ENCODE measurements at regions not wholly inside any gene's neighbourhood (a gene's known extent, or its start where the extent isn't known, plus 50 kb on each side); places are given as distances from the start of the nearest gene placed in this dataset.

GRCh38 chr1:164914208-164914607, 355.2 kb downstream of the PBX1 start:
- no peak for ATAC-seq
- Mint-ChIP-seq H3K27me3 (ENCODE audit: insufficient read depth, low read depth, poor library complexity) (peaks cover 3% of the 10 kb centered on the region), H3K36me3 (ENCODE audit: low read depth) (no peaks in the 10 kb centered on the region), H3K9me3 (no peaks in the 10 kb centered on the region), H3K27ac (no peak overlapping the region), H3K4me3 (no peak overlapping the region), H3K4me1 (peaks cover 2% of the 10 kb centered on the region)
- H3K4me2 ChIP-seq = no peak overlapping the region
- no peaks in the 10 kb centered on the region for H3K36me3 ChIP-seq (ENCODE audit: insufficient read depth)
- no peak overlapping the region for H3K4me3 ChIP-seq
- no peak overlapping the region for H3K27ac ChIP-seq (ENCODE audit: low read depth)
- H4K20me1 ChIP-seq (replicated peaks; ENCODE audit: insufficient read depth) = no peaks in the 10 kb centered on the region
- no peak for DNase-seq (ENCODE audit: low spot score)
- H2AFZ ChIP-seq = no peak overlapping the region
- no peaks in the 10 kb centered on the region for H3K9me2 ChIP-seq (ENCODE audit: insufficient read depth)
- H3F3A ChIP-seq (replicated peaks; ENCODE audit: low read depth) = no peaks in the 10 kb centered on the region
- H3K79me2 ChIP-seq (replicated peaks; ENCODE audit: insufficient read depth) = no peaks in the 10 kb centered on the region
- TF ChIP-seq ZNF114 (CRISPR knock-in tag; IDR thresholded peaks at IDR 0.05) (no peak), NANOG (IDR thresholded peaks at IDR 0.05; ENCODE audit: borderline replicate concordance) (no peak), CTCF (conservative IDR thresholded peaks at IDR 0.05; ENCODE audit: low read depth in 2 of 2) (peak; percentile 13 to 56; a peak in 3 of 4 replicates)
- H3K27me3 ChIP-seq (ENCODE audit: insufficient read depth) = no peaks in the 10 kb centered on the region
- no peaks in the 10 kb centered on the region for H3K4me1 ChIP-seq (ENCODE audit: insufficient read depth)

- Histone ChIP-seq H3K4me3 (no peak overlapping the region), H3K4me2 (no peak overlapping the region), H3K9me2 (ENCODE audit: insufficient read depth) (peaks cover 2% of the 10 kb centered on the region), H3F3A (replicated peaks; ENCODE audit: low read depth) (no peaks in the 10 kb centered on the region), H2AFZ (0 out of 2 replicates have a peak overlapping the region, but pooled peaks have one; percentile 44), H3K4me1 (ENCODE audit: insufficient read depth) (no peaks in the 10 kb centered on the region), H3K27ac (ENCODE audit: low read depth) (no peak overlapping the region), H4K20me1 (replicated peaks; ENCODE audit: insufficient read depth) (no peaks in the 10 kb centered on the region), H3K36me3 (ENCODE audit: insufficient read depth) (no peaks in the 10 kb centered on the region), H3K27me3 (ENCODE audit: insufficient read depth) (no peaks in the 10 kb centered on the region), H3K79me2 (replicated peaks; ENCODE audit: insufficient read depth) (no peaks in the 10 kb centered on the region)
- H3K36me3 Mint-ChIP-seq (ENCODE audit: low read depth) = no peaks in the 10 kb centered on the region
- no peak overlapping the region for H3K27ac Mint-ChIP-seq
- ATAC-seq = peak; percentile 37; the same call in 2 of the 3 replicates
- H3K27me3 Mint-ChIP-seq (ENCODE audit: insufficient read depth, low read depth, poor library complexity) = peaks cover 3% of the 10 kb centered on the region
- no peak overlapping the region for H3K4me3 Mint-ChIP-seq
- peaks cover 2% of the 10 kb centered on the region; the same call in 2 of the 3 replicates for H3K4me1 Mint-ChIP-seq
- DNase-seq (ENCODE audit: low spot score) = no peak
- no peaks in the 10 kb centered on the region for H3K9me3 Mint-ChIP-seq
- TF ChIP-seq NANOG (IDR thresholded peaks at IDR 0.05; ENCODE audit: borderline replicate concordance) (no peak), ZNF462 (CRISPR knock-in tag; IDR thresholded peaks at IDR 0.05) (no peak), EZH2phosphoT487 (IDR thresholded peaks at IDR 0.05; ENCODE audit: unreplicated experiment) (no peak), REST (IDR thresholded peaks at IDR 0.05; ENCODE audit: unreplicated experiment) (no peak), JUNB (IDR thresholded peaks at IDR 0.05; ENCODE audit: unreplicated experiment) (no peak), ZNF331 (CRISPR knock-in tag; IDR thresholded peaks at IDR 0.05; ENCODE audit: low read depth) (no peak), EZH2 (IDR thresholded peaks at IDR 0.05; ENCODE audit: low read depth, unreplicated experiment) (no peak), STAT1 (IDR thresholded peaks at IDR 0.05; ENCODE audit: unreplicated experiment) (no peak)
Observed at GRCh38 chr1:164912290-164912689, 353.3 kb downstream of the PBX1 start.

All from GM23338 (cell line).